ENCODE measurements at regions not wholly inside any gene's neighbourhood (a gene's known extent, or its start where the extent isn't known, plus 50 kb on each side); places are given as distances from the start of the nearest gene placed in this dataset.

GRCh38 chr12:130258863-130259262 lies 78.8 kb upstream of the PIWIL1 start:
- Histone ChIP-seq H3K27me3 (replicated peaks in 2 of 5; ENCODE audit: control insufficient read depth in 4 of 5, insufficient read depth in 5 of 5, low read length in 4 of 5) (peaks cover 0 to 11% (median 3%) of the 10 kb centered on the region in 5 experiments), H3K4me1 (ENCODE audit: control extremely low read depth in 1 of 4, control insufficient read depth in 4 of 4, insufficient read depth in 4 of 4, low read length in 3 of 4) (no peaks in the 10 kb centered on the region), H3K9me3 (ENCODE audit: control extremely low read depth in 1 of 5, control insufficient read depth in 4 of 5, insufficient read depth in 2 of 5, low read depth in 1 of 5, low read length in 4 of 5) (no peaks in the 10 kb centered on the region), H3K27ac (ENCODE audit: insufficient read depth in 1 of 2, low read depth in 1 of 2, low read length in 2 of 2, poor library complexity in 1 of 2, severe bottlenecking in 2 of 2) (no peak overlapping the region), H3K36me3 (ENCODE audit: control insufficient read depth in 4 of 4, insufficient read depth in 4 of 4, low read length in 3 of 4) (no peaks in the 10 kb centered on the region), H3K4me3 (ENCODE audit: control insufficient read depth in 1 of 7, extremely low read depth in 1 of 7, insufficient read depth in 4 of 7, low read depth in 2 of 7, low read length in 6 of 7) (no peak overlapping the region)
- no peak for DNase-seq
- WGBS (ENCODE audit: insufficient coverage), result 87% methylated on average over 10 of the region's 10 CpGs
- ChIA-PET POLR2A (no interaction called here), CTCF (no interaction called here)

GRCh38 chr12:130263025-130263424 lies 74.7 kb upstream of the PIWIL1 start:
- Histone ChIP-seq H3K9me3 (ENCODE audit: control extremely low read depth in 1 of 5, control insufficient read depth in 4 of 5, insufficient read depth in 2 of 5, low read depth in 1 of 5, low read length in 4 of 5) (no peaks in the 10 kb centered on the region), H3K27ac (ENCODE audit: insufficient read depth in 1 of 2, low read depth in 1 of 2, low read length in 2 of 2, poor library complexity in 1 of 2, severe bottlenecking in 2 of 2) (no peak overlapping the region), H3K36me3 (ENCODE audit: control insufficient read depth in 4 of 4, insufficient read depth in 4 of 4, low read length in 3 of 4) (no peaks in the 10 kb centered on the region), H3K27me3 (replicated peaks in 2 of 5; ENCODE audit: control insufficient read depth in 4 of 5, insufficient read depth in 5 of 5, low read length in 4 of 5) (peaks cover 0 to 19% (median 5%) of the 10 kb centered on the region in 5 experiments), H3K4me1 (ENCODE audit: control extremely low read depth in 1 of 4, control insufficient read depth in 4 of 4, insufficient read depth in 4 of 4, low read length in 3 of 4) (no peaks in the 10 kb centered on the region), H3K4me3 (ENCODE audit: control insufficient read depth in 1 of 7, extremely low read depth in 1 of 7, insufficient read depth in 4 of 7, low read depth in 2 of 7, low read length in 6 of 7) (no peak overlapping the region)
- no peak for DNase-seq
- 95% methylated on average over 5 of the region's 5 CpGs for WGBS (ENCODE audit: insufficient coverage)
- CTCF ChIA-PET, result no interaction called here
- POLR2A ChIA-PET, result no interaction called here

DNA sequence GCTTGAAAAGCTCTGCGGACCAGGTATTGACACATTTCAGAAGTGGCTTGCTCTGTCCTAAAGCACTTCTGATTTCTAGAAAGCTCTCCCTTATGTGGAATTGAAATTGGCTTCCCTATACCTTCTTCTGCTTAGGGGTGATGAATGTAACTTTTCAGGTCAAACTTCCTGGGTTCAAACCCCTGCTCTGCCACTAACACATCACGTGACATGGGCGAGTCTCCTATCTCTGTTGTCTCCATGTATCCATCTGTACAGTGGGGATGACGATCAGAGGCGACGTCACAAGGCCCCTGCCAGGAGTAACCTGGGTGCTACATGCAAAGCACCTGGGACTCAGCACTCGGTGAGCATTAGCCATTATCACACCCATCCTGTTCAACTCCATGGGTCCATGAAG lies 73.7 kb upstream of the PIWIL1 start:
- Histone ChIP-seq H3K9me3 (ENCODE audit: control extremely low read depth in 1 of 5, control insufficient read depth in 4 of 5, insufficient read depth in 2 of 5, low read depth in 1 of 5, low read length in 4 of 5) (no peaks in the 10 kb centered on the region), H3K27ac (ENCODE audit: insufficient read depth in 1 of 2, low read depth in 1 of 2, low read length in 2 of 2, poor library complexity in 1 of 2, severe bottlenecking in 2 of 2) (no peak overlapping the region), H3K4me3 (ENCODE audit: control insufficient read depth in 1 of 7, extremely low read depth in 1 of 7, insufficient read depth in 4 of 7, low read depth in 2 of 7, low read length in 6 of 7) (no peak overlapping the region), H3K36me3 (ENCODE audit: control insufficient read depth in 4 of 4, insufficient read depth in 4 of 4, low read length in 3 of 4) (no peaks in the 10 kb centered on the region), H3K27me3 (replicated peaks in 2 of 5; ENCODE audit: control insufficient read depth in 4 of 5, insufficient read depth in 5 of 5, low read length in 4 of 5) (peaks cover 0 to 21% (median 5%) of the 10 kb centered on the region in 5 experiments), H3K4me1 (ENCODE audit: control extremely low read depth in 1 of 4, control insufficient read depth in 4 of 4, insufficient read depth in 4 of 4, low read length in 3 of 4) (no peaks in the 10 kb centered on the region)
- DNase-seq, result no peak
- ChIA-PET POLR2A (interaction anchor here (0.6 kb wide), 1 partner anchor 107 kb away, joined by 3 read pairs; no protein-coding TSS in a partner anchor), CTCF (no interaction called here)
- 76% methylated on average over 4 of the region's 7 CpGs for WGBS (ENCODE audit: insufficient coverage)

GRCh38 chr12:130266751-130267150 lies 70.9 kb upstream of the PIWIL1 start:
- no peaks in the 10 kb centered on the region for H3K36me3 ChIP-seq (ENCODE audit: control insufficient read depth in 4 of 4, insufficient read depth in 4 of 4, low read length in 3 of 4)
- H3K27me3 ChIP-seq (replicated peaks in 2 of 5; ENCODE audit: control insufficient read depth in 4 of 5, insufficient read depth in 5 of 5, low read length in 4 of 5), result peaks cover 0 to 27% (median 4%) of the 10 kb centered on the region in 5 experiments
- ChIA-PET POLR2A (no interaction called here), CTCF (no interaction called here)
- H3K27ac ChIP-seq (ENCODE audit: insufficient read depth in 1 of 2, low read depth in 1 of 2, low read length in 2 of 2, poor library complexity in 1 of 2, severe bottlenecking in 2 of 2), result no peak overlapping the region
- H3K4me1 ChIP-seq (ENCODE audit: control extremely low read depth in 1 of 4, control insufficient read depth in 4 of 4, insufficient read depth in 4 of 4, low read length in 3 of 4), result no peaks in the 10 kb centered on the region
- H3K4me3 ChIP-seq (ENCODE audit: control insufficient read depth in 1 of 7, extremely low read depth in 1 of 7, insufficient read depth in 4 of 7, low read depth in 2 of 7, low read length in 6 of 7), result no peak overlapping the region
- H3K9me3 ChIP-seq (ENCODE audit: control extremely low read depth in 1 of 5, control insufficient read depth in 4 of 5, insufficient read depth in 2 of 5, low read depth in 1 of 5, low read length in 4 of 5), result no peaks in the 10 kb centered on the region
- DNase-seq, result no peak
- 38% methylated on average over 7 of the region's 11 CpGs for WGBS (ENCODE audit: insufficient coverage)

- H3K36me3 ChIP-seq (ENCODE audit: control insufficient read depth in 4 of 4, insufficient read depth in 4 of 4, low read length in 3 of 4), result no peaks in the 10 kb centered on the region
- ChIA-PET CTCF (interaction anchor here (1.4 to 2.0 kb wide), 3 partner anchors 8 to 53 kb away, joined by 3 to 5 read pairs (median 3); no protein-coding TSS in a partner anchor), POLR2A (no interaction called here)
- H3K27ac ChIP-seq (ENCODE audit: insufficient read depth in 1 of 2, low read depth in 1 of 2, low read length in 2 of 2, poor library complexity in 1 of 2, severe bottlenecking in 2 of 2), result no peak overlapping the region
- H3K9me3 ChIP-seq (ENCODE audit: control extremely low read depth in 1 of 5, control insufficient read depth in 4 of 5, insufficient read depth in 2 of 5, low read depth in 1 of 5, low read length in 4 of 5), result peaks cover 0 to 8% (median 3%) of the 10 kb centered on the region in 5 experiments
- 39% methylated on average over 6 of the region's 9 CpGs for WGBS (ENCODE audit: insufficient coverage)
- H3K4me3 ChIP-seq (ENCODE audit: control insufficient read depth in 1 of 7, extremely low read depth in 1 of 7, insufficient read depth in 4 of 7, low read depth in 2 of 7, low read length in 6 of 7), result peak overlapping the region in 2 of 7 experiments; percentile 6 to 34
- no peak for DNase-seq
- H3K27me3 ChIP-seq (replicated peaks in 2 of 5; ENCODE audit: control insufficient read depth in 4 of 5, insufficient read depth in 5 of 5, low read length in 4 of 5), result peaks cover 0 to 6% (median 0%) of the 10 kb centered on the region in 5 experiments
- H3K4me1 ChIP-seq (ENCODE audit: control extremely low read depth in 1 of 4, control insufficient read depth in 4 of 4, insufficient read depth in 4 of 4, low read length in 3 of 4), result no peaks in the 10 kb centered on the region
Observed at GRCh38 chr12:130280231-130280630, 57.5 kb upstream of the PIWIL1 start.

- DNase-seq, result no peak
- WGBS (ENCODE audit: insufficient coverage), result 92% methylated on average over 9 of the region's 11 CpGs
- H3K9me3 ChIP-seq (ENCODE audit: control extremely low read depth in 1 of 5, control insufficient read depth in 4 of 5, insufficient read depth in 2 of 5, low read depth in 1 of 5, low read length in 4 of 5), result peaks cover 0 to 8% (median 3%) of the 10 kb centered on the region in 5 experiments
- POLR2A ChIA-PET, result no interaction called here
- CTCF ChIA-PET, result interaction anchor here (0.6 to 2.0 kb wide), 8 partner anchors 9 to 468 kb away, joined by 3 to 5 read pairs (median 3); no protein-coding TSS in a partner anchor
- peak overlapping the region in 1 of 7 experiments; percentile 6 for H3K4me3 ChIP-seq (ENCODE audit: control insufficient read depth in 1 of 7, extremely low read depth in 1 of 7, insufficient read depth in 4 of 7, low read depth in 2 of 7, low read length in 6 of 7)
- peaks cover 0 to 4% (median 0%) of the 10 kb centered on the region in 5 experiments for H3K27me3 ChIP-seq (replicated peaks in 2 of 5; ENCODE audit: control insufficient read depth in 4 of 5, insufficient read depth in 5 of 5, low read length in 4 of 5)
- H3K4me1 ChIP-seq (ENCODE audit: control extremely low read depth in 1 of 4, control insufficient read depth in 4 of 4, insufficient read depth in 4 of 4, low read length in 3 of 4), result no peaks in the 10 kb centered on the region
- no peaks in the 10 kb centered on the region for H3K36me3 ChIP-seq (ENCODE audit: control insufficient read depth in 4 of 4, insufficient read depth in 4 of 4, low read length in 3 of 4)
- H3K27ac ChIP-seq (ENCODE audit: insufficient read depth in 1 of 2, low read depth in 1 of 2, low read length in 2 of 2, poor library complexity in 1 of 2, severe bottlenecking in 2 of 2), result no peak overlapping the region
Observed at GRCh38 chr12:130280742-130281141, 56.9 kb upstream of the PIWIL1 start.

GRCh38 chr12:130281153-130281799 lies 56.4 kb upstream of the PIWIL1 start:
- Histone ChIP-seq H3K27ac (ENCODE audit: insufficient read depth in 1 of 2, low read depth in 1 of 2, low read length in 2 of 2, poor library complexity in 1 of 2, severe bottlenecking in 2 of 2) (no peak overlapping the region), H3K4me3 (ENCODE audit: control insufficient read depth in 1 of 7, extremely low read depth in 1 of 7, insufficient read depth in 4 of 7, low read depth in 2 of 7, low read length in 6 of 7) (peak overlapping the region in 1 of 7 experiments; percentile 23), H3K4me1 (ENCODE audit: control extremely low read depth in 1 of 4, control insufficient read depth in 4 of 4, insufficient read depth in 4 of 4, low read length in 3 of 4) (no peaks in the 10 kb centered on the region), H3K36me3 (ENCODE audit: control insufficient read depth in 4 of 4, insufficient read depth in 4 of 4, low read length in 3 of 4) (no peaks in the 10 kb centered on the region), H3K9me3 (ENCODE audit: control extremely low read depth in 1 of 5, control insufficient read depth in 4 of 5, insufficient read depth in 2 of 5, low read depth in 1 of 5, low read length in 4 of 5) (peaks cover 0 to 8% (median 3%) of the 10 kb centered on the region in 5 experiments), H3K27me3 (replicated peaks in 2 of 5; ENCODE audit: control insufficient read depth in 4 of 5, insufficient read depth in 5 of 5, low read length in 4 of 5) (peaks cover 0 to 5% (median 0%) of the 10 kb centered on the region in 5 experiments)
- POLR2A ChIA-PET, result no interaction called here
- CTCF ChIA-PET, result interaction anchor here (0.6 to 2.0 kb wide), 10 partner anchors 9 to 467 kb away, joined by 3 to 5 read pairs (median 3); no protein-coding TSS in a partner anchor
- 50% methylated on average over 27 of the region's 30 CpGs for WGBS (ENCODE audit: insufficient coverage)
- peak; percentile 4 to 55 (median 36) for DNase-seq
